GM12865 (cell line): ENCODE measurements at regions not wholly inside any gene's neighbourhood (a gene's known extent, or its start where the extent isn't known, plus 50 kb on each side); places are given as distances from the start of the nearest gene placed in this dataset.

ENCODE experiments used
- DNase-seq: peaks from one replicate; pipeline ENCODE4 v3.0.0; 2010; ENCODE audit warnings: low read depth
- H3K4me3 ChIP-seq: 2 replicates; pipeline ENCODE4 v1.5.1; 2011; ENCODE audit warnings: mild to moderate bottlenecking, low read depth, low read length, control low read depth
- TF ChIP-seq, protein P1 (sequence below): IDR thresholded peaks from 2 replicates; pipeline ENCODE4 v1.5.1; 2011; ENCODE audit warnings: low read length, control low read depth, low read depth, inconsistent platforms; ENCODE audit not compliant: insufficient read depth; ENCODE audit errors: missing control alignments

DNA sequence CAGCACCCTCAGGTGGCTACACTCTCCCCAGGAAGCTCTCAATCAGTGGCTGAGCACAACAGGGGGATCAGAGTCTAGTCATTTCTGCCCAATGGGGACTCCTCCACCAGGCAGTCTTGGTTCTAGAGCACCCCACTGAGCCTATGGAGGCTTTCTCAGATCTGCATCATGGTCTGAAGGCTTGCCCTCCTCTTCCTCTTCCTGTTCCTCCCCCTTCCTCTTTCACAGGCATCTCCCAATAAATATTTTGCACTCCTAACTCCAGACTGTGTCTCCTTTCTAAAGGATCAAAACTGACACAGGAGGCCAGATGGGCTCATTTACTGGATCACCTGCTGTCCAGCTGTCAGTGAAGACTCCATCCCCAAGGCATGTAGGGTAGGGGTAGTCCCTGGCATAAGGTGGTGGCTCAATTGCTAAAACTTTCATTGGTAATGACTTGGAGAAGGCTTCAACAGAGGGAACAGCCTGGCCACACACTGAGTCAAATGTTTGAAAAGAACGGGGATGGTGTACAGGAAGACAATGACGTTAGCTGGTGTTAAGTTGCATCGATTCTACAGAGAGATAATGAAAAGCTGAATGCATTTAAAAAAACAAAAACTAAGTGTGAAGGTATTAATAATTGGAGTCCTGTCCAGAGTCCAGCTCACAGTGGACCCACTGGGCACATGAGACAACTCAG, 84.2 kb upstream of the SLC2A1 start:
- TF ChIP-seq, protein P1, sequence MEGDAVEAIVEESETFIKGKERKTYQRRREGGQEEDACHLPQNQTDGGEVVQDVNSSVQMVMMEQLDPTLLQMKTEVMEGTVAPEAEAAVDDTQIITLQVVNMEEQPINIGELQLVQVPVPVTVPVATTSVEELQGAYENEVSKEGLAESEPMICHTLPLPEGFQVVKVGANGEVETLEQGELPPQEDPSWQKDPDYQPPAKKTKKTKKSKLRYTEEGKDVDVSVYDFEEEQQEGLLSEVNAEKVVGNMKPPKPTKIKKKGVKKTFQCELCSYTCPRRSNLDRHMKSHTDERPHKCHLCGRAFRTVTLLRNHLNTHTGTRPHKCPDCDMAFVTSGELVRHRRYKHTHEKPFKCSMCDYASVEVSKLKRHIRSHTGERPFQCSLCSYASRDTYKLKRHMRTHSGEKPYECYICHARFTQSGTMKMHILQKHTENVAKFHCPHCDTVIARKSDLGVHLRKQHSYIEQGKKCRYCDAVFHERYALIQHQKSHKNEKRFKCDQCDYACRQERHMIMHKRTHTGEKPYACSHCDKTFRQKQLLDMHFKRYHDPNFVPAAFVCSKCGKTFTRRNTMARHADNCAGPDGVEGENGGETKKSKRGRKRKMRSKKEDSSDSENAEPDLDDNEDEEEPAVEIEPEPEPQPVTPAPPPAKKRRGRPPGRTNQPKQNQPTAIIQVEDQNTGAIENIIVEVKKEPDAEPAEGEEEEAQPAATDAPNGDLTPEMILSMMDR, result no peak
- no peak overlapping the region for H3K4me3 ChIP-seq
- no peak for DNase-seq

DNA sequence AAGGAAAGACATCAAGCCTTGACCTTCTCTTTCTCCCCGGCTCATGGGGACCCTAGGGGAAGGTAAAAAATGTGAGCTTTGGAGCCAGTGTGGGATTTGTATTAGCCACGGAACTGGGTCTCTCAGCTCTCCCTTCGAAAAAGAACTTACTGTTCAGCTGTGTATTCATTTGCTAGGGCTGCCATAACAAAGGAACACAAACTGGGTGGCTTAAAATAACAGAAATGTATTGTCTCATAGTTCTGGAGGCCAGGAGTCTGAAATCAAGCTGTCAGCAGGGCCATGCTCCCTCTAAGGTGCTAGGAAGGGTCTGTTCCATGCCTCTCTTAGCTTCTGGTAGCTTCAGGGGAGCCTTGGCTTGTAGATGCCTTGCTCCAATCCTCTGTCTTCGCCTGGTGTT, 83.5 kb upstream of the SLC2A1 start:
- TF ChIP-seq, protein P1, result no peak
- no peak overlapping the region for H3K4me3 ChIP-seq
- no peak for DNase-seq

DNA sequence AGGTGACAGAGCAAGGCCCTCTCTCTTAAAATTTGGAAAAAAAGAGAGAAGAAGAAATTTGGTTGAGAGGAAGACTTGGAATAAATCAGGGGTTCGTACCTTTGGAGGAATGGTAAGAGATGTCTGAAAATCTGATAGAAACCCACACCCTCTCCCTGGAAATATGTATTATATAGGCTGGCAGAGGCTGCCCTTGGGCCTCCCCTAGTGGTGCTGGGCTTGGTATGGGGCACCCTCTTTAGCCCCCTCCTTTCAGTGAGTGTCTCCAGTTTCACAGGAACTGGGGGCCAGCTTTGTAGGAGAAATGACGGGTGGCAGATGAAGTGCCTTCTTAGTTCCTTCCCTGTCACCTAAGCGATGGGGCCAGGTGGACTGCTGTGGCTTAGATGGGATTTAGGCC, 82.9 kb upstream of the SLC2A1 start:
- DNase-seq, result no peak
- TF ChIP-seq, protein P1, result no peak
- H3K4me3 ChIP-seq, result no peak overlapping the region

GRCh38 chr1:43039228-43040055, 80.8 kb upstream of the SLC2A1 start:
- TF ChIP-seq, protein P1, result no peak
- no peak overlapping the region for H3K4me3 ChIP-seq
- no peak for DNase-seq

GRCh38 chr1:43038232-43038935, 79.7 kb upstream of the SLC2A1 start:
- DNase-seq, result no peak
- H3K4me3 ChIP-seq, result no peak overlapping the region
- TF ChIP-seq, protein P1, result no peak

- TF ChIP-seq, protein P1, result no peak
- no peak for DNase-seq
- H3K4me3 ChIP-seq, result no peak overlapping the region
Measured at GRCh38 chr1:43037466-43037865, 78.8 kb upstream of the SLC2A1 start.
